H54 (cell line): ENCODE measurements at regions not wholly inside any gene's neighbourhood (a gene's known extent, or its start where the extent isn't known, plus 50 kb on each side); places are given as distances from the start of the nearest gene placed in this dataset.
A peak's percentile ranks its signal among the peaks of the same experiment; 100 is the strongest.

Experiments used
- DNase-seq: peaks from one replicate; pipeline ENCODE4 v3.0.0; 2011; ENCODE audit warnings: low spot score, mixed read lengths; ENCODE audit not compliant: insufficient read length
- FAIRE-seq: peaks from 3 replicates; lab custom pipeline; 2011; peaks lifted over from hg19 to GRCh38; lab: Jason Lieb, UNC
- POLR2A ChIP-seq: IDR thresholded peaks from 2 replicates; pipeline ENCODE4 v1.6.1; 2011; ENCODE audit warnings: low read depth, mild to moderate bottlenecking, low read length

DNA sequence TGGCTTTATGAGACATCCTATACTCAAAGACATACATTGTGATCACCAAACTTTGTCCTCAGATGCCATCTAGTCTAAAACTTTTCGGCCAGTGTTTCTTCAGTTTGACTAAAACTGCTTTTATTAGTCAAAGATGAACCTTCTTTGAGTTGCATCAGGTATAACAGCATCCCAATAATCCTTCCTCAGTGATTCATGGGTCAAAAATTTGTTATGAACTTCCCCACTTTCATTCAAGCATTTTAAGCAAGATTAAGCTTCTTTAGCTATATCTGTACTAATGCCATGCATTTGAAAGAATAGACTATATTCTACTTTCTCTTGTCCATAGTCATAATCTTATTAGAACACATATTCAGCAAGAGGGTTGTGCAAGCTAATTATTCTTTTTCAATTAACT is 1070.4 kb upstream of the ADGRL3 start:
- no peak for FAIRE-seq
- TF ChIP-seq POLR2A, result no peak
- no peak for DNase-seq

DNA sequence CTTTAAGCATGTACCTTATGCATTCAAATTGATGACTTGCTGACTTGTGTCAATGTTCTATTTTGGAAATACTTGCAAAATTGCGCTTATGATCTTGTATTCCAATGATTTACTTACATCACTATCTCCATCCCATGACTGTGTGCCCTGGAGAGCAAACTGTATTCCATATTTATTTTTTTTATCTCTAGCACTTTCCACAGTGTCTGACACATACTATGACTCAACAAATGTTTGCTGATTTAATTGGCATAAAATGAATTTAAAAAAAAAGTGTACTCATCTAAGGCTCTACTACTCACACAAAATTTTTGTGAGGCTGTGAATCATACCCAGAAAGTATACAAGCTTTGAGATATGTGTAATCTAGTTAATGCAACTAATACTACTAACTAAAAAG is 1066.8 kb upstream of the ADGRL3 start:
- no peak for TF ChIP-seq POLR2A
- DNase-seq (no peak), FAIRE-seq (no peak)

DNA sequence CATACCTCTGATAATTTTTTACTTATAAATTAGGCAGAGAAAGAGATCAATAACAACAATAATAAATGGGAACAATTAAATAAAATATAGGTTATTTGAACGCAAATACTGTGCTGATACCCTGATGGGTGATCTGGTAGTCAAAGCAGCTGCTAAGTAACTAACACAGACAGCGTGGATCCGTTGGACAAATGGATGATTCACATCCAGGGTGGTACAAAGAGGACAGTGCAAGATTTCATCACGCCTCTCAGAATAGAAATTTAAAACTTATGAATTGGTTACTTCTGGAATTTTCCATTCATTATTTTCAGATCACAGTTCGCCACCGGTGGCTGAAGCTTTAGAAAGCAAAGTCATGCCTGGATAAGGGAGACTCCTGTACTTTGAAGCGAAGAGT is 1066.0 kb upstream of the ADGRL3 start:
- no peak for DNase-seq
- no peak for TF ChIP-seq POLR2A
- FAIRE-seq, result no peak

DNA sequence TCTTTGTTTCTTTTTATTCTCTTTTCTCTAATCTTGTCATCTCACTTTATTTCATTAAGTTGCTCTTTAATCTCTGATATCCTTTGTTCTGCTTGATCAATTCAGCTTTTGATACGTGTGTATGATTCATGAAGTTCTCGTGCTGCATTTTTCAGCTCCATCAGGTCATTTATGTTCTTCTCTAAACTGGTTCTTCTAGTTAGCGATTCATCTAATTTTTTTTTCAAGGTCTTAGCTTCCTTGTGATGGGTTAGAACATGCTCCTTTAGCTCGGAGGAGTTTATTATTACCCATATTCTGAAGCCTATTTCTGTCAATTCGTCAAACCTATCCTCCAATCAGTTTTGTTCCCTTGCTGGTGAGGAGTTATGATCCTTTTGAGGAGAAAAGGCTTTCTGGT is 1045.0 kb upstream of the ADGRL3 start:
- no peak for TF ChIP-seq POLR2A
- FAIRE-seq, result no peak
- DNase-seq, result no peak

DNA sequence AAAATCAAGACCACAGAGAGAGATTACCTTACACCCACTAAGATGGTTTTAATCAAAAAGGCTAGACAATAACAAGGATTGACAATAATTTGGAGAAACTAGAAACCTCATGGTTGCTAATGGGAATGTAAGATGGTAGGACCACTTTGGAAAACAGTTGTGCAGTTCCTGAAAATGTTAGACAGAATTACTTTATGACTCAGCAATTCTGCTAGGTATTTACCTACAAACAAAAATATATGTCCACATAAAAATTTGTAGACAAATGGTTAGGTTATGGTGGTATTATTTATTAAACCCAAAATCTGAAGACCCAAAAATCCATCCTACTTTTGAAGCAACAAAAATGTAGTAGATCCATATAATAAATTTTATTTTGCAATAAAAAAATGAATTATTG is 1027.0 kb upstream of the ADGRL3 start:
- DNase-seq (no peak), FAIRE-seq (no peak)
- no peak for TF ChIP-seq POLR2A

DNA sequence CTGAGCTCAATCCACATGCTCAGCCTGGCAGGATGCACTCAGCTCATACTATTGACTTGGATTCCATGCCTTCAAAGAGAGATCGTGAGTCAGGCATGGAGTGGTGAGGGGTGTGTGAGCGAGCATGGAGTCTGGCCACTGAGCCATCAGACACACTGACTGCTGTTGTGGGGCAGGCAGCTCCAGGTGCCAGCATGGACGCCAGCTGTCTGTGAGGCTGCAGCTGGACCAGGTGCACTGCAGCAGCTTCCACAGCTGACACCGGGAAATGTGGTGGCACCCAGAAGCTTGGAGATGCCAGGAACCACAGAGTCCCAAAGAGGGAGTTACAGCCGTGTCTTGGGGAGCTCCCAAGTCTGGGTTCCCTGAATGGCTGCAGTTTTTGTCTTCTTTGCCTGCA is 1026.4 kb upstream of the ADGRL3 start:
- no peak for TF ChIP-seq POLR2A
- DNase-seq, result no peak

DNA sequence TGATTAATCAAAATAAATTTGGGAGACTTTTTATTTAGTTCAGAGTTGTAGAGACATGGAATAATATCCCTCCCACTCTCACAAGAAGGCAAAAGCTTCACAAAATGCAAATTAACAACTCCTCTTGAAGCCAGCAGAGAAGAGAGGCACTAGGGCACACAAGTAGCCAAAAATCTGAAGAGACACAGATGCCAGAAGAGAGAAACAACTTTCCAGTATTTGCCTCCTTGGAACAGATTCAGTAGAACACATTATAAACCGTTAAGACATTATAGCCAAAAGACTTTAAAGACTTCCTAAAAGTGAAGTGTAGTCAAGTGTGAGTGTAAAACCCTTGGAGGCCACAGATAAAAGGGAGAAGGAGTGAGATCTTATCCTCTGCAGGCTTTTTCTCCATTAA is 1024.9 kb upstream of the ADGRL3 start:
- DNase-seq (no peak), FAIRE-seq (no peak)
- TF ChIP-seq POLR2A, result no peak

More for the DNA sequence above, 1026.4 kb upstream of the ADGRL3 start:
- FAIRE-seq, result no peak

DNA sequence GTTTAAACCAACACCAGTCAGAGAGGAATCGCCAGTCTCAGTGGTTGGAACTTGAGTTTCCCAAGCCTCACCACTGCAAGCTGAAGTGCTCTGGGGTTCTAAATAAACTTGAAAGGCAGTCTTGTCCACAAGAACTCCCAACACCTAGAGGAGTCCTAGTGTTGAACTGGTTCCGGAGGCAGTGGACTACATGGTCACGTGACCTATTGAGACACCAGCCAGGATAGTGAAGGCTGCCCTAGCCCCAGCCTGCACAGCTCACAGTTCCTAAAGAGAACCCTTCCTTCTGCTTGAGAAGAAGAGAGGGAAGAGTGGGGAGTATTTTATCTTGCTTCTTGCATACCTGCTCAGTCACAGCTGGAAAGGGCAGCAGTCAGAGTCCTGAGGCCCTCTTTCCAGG is 1012.7 kb upstream of the ADGRL3 start:
- TF ChIP-seq POLR2A, result no peak
- FAIRE-seq, result no peak
- DNase-seq, result no peak

DNA sequence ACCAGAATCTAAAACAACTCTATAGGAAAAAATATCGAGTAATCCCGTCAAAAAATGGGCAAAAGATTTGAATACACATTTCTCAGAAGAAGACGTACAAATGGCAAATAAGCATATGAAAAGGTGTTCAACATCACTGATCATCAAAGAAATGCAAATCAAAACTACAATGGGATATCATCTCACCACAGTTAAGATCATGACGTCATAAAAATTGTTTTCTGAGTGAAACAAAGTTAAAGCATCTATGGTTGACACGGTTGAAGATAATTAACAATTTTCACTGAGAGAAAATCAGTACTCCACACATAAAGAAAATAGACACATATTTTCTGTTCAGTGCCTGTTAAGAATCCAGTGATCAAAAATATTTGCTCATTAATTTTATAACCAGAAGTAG is 1010.8 kb upstream of the ADGRL3 start:
- DNase-seq, result no peak
- FAIRE-seq, result no peak
- TF ChIP-seq POLR2A, result no peak

DNA sequence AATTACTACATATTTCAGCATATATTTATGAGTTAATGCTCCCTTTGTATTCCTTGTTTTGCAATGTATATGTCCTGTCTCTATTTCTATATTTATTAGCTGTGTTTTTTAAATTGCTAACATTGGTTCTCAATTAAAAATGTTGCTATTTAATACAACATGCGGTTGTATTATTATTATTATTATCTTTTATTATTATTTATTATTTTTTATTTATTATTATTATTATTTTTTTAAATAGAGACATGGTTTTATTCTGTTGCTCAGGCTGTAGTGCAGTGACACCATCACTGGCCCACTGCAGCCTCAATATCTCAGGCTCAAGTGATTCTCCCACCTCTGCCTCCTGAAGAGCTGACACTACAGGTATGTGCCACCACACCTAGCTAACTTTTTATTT is 1005.9 kb upstream of the ADGRL3 start:
- FAIRE-seq (no peak), DNase-seq (no peak)
- no peak for TF ChIP-seq POLR2A

DNA sequence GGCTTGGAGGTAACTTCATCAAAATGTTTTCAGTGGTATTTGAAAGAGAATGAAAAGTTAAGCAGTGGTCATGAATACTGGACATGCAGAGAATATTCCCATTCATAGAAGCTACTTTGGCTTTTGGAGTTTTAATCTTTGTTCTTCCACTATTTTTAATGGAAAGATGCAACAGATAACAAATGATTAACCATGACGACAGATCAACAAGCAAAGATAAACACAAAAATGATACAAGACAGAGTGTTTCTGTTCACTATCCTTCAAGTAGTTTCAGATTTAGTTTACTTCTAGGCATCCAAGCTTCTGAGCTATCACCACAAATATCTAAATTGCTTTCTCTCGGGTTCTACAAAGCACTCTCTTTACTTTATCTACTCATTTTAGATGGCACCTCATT is 1004.9 kb upstream of the ADGRL3 start:
- DNase-seq (no peak), FAIRE-seq (no peak)
- no peak for TF ChIP-seq POLR2A

DNA sequence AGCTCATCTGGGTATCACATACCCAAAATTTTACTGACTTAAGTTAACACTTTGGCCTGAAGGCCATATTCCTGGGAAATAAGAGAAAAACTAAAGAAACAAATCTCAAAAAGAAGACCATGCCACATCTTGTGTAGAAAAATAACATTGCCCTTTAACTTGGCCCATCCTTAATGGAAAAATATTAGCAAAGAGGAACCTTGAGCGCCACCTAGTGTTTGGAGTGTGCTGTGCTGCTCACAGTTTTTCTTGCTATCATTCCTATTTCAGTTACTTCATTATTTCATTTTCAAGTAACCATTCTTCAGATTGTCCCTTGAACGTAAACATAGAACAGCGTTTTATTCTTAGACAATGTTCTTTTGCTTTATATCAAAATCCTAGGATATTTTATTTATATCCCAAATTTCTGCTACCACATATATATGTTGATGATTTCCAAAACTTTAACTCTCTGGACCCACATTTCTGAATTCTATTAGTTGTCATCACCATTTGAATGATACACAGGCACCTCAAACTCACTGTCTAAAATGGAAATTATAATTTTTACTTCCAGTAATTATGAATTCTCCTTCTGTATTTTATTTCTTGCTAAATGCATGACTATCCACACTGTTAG is 999.0 kb upstream of the ADGRL3 start:
- no peak for TF ChIP-seq POLR2A
- DNase-seq (no peak), FAIRE-seq (peak; percentile 82)

DNA sequence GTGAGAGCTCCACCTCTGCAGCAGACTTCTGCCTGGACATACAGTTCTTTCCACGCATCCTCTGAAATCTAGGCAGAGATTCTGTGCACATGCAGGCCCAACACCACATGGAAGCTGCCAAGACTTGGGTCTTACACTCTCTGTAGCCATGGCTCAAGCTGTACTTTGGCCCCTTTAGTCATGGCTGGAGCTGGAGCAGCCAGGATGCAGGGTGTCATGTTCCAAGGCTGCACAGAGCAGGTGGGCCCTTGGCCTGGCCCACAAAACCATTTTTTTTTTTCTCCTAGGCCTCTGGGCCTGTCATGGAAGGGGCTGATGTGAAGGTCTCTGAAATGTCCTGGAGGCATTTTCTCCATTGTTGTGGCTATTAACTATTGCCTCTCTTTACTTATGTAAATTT is 990.5 kb upstream of the ADGRL3 start:
- DNase-seq (no peak), FAIRE-seq (no peak)
- TF ChIP-seq POLR2A, result no peak

DNA sequence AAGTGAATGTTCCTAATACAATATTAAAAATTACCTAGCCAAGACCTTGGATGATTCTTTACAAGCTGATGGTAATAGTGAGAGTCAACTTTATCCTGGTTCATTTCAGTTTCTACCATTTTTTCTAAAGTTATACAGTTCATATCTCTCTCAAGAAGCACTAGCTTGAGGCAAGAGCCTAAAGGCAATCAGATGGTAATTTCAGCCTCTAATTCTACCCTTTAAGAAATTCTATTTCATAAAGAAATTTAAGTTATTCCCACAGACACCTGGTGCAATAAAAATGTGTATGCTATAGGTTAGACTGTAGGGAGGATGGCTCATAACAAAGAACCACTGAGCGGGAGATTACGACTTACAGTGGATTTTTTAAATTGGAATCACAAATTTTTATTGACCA is 984.2 kb upstream of the ADGRL3 start:
- no peak for FAIRE-seq
- TF ChIP-seq POLR2A, result no peak
- DNase-seq, result no peak

DNA sequence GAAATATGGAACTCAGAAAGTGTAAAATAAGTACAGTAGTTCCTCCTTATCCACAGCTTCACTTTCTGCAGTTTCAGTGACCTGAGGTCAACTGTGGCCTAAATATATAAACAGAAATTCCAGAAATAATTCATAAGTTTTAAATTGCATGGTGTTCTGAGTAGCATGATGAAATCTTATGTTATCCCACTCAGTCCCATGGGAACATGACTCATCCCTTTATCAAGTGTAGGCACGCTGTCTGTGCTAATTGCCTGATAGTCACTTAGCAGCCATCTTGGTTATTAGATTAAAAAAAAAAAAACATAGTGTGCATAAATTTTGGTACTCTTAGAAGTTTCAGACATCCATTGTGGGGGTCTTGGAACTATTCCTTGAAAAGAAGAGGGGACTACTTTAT is 983.4 kb upstream of the ADGRL3 start:
- no peak for DNase-seq
- TF ChIP-seq POLR2A, result no peak
- FAIRE-seq, result no peak

DNA sequence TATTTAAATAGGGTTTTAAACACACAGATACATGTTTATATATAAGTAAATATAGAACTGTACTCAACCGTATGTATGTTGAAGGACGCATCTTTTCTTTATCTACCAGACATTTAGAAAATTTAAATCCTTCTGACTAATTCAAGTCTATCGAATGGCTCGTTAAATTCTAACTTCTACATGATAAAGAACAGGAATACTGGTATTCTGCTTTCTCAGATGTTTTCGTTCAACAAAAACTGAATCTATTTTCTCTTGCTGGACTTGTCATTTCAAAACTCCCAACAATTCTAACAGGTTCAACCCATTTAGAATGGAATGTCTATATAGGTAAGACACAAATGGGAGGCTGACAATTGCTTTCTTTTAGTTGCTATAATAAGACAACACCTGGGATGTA is 978.3 kb upstream of the ADGRL3 start:
- FAIRE-seq, result no peak
- TF ChIP-seq POLR2A, result no peak
- DNase-seq, result no peak
